ENCODE measurements at regions not wholly inside any gene's neighbourhood (a gene's known extent, or its start where the extent isn't known, plus 50 kb on each side); places are given as distances from the start of the nearest gene placed in this dataset.
"Not testable (repeated sequence)": the region's sequence is repeated elsewhere in the genome, so short reads cannot be mapped to it uniquely, and the experiment has no call there.

- Histone ChIP-seq H3K4me1 (ENCODE audit: low read length) (no peaks in the 10 kb centered on the region), H3K4me3 (ENCODE audit: low read length) (no peak overlapping the region), H3K79me2 (ENCODE audit: low read length) (no peaks in the 10 kb centered on the region), H3K36me3 (replicated peaks; ENCODE audit: low read depth, low read length) (no peaks in the 10 kb centered on the region), H3K9me3 (ENCODE audit: insufficient read depth, low read length) (no peaks in the 10 kb centered on the region), H3K9ac (ENCODE audit: low read length) (no peak overlapping the region), H3K27ac (ENCODE audit: low read length) (no peak overlapping the region), H3K4me2 (ENCODE audit: low read length) (no peak overlapping the region), H3K27me3 (ENCODE audit: low read depth, low read length) (no peaks in the 10 kb centered on the region), H2AFZ (ENCODE audit: low read depth, low read length) (no peak overlapping the region), H4K20me1 (ENCODE audit: insufficient read depth, low read length) (no peaks in the 10 kb centered on the region)
- no peak for TF ChIP-seq CTCF (IDR thresholded peaks at IDR 0.05; ENCODE audit: low read depth, low read length)
- no peak for TF ChIP-seq EZH2phosphoT487 (IDR thresholded peaks at IDR 0.05; ENCODE audit: low read depth)
These were observed 827.0 kb upstream of the DDX18 start for GRCh38 chr2:116987447-116987846.

GRCh38 chr2:116988303-116988702 lies 826.2 kb upstream of the DDX18 start:
- no peaks in the 10 kb centered on the region for H3K36me3 ChIP-seq (replicated peaks; ENCODE audit: low read depth, low read length)
- H4K20me1 ChIP-seq (ENCODE audit: insufficient read depth, low read length): no peaks in the 10 kb centered on the region
- no peak overlapping the region for H3K4me2 ChIP-seq (ENCODE audit: low read length)
- H3K4me3 ChIP-seq (ENCODE audit: low read length): no peak overlapping the region
- H3K9me3 ChIP-seq (ENCODE audit: insufficient read depth, low read length): no peaks in the 10 kb centered on the region
- H3K27me3 ChIP-seq (ENCODE audit: low read depth, low read length): no peaks in the 10 kb centered on the region
- H3K79me2 ChIP-seq (ENCODE audit: low read length): no peaks in the 10 kb centered on the region
- TF ChIP-seq CTCF (IDR thresholded peaks at IDR 0.05; ENCODE audit: low read depth, low read length) (no peak), EZH2phosphoT487 (IDR thresholded peaks at IDR 0.05; ENCODE audit: low read depth) (no peak)
- H3K9ac ChIP-seq (ENCODE audit: low read length): no peak overlapping the region
- H3K4me1 ChIP-seq (ENCODE audit: low read length): no peaks in the 10 kb centered on the region
- H2AFZ ChIP-seq (ENCODE audit: low read depth, low read length): no peak overlapping the region
- H3K27ac ChIP-seq (ENCODE audit: low read length): no peak overlapping the region

- H3K79me2 ChIP-seq (ENCODE audit: low read length): no peaks in the 10 kb centered on the region
- H3K27me3 ChIP-seq (ENCODE audit: low read depth, low read length): no peaks in the 10 kb centered on the region
- no peaks in the 10 kb centered on the region for H3K36me3 ChIP-seq (replicated peaks; ENCODE audit: low read depth, low read length)
- H3K4me2 ChIP-seq (ENCODE audit: low read length): no peak overlapping the region
- no peak overlapping the region for H3K27ac ChIP-seq (ENCODE audit: low read length)
- no peak overlapping the region for H3K4me3 ChIP-seq (ENCODE audit: low read length)
- no peaks in the 10 kb centered on the region for H4K20me1 ChIP-seq (ENCODE audit: insufficient read depth, low read length)
- H3K9me3 ChIP-seq (ENCODE audit: insufficient read depth, low read length): no peaks in the 10 kb centered on the region
- H2AFZ ChIP-seq (ENCODE audit: low read depth, low read length): no peak overlapping the region
- no peaks in the 10 kb centered on the region for H3K4me1 ChIP-seq (ENCODE audit: low read length)
- TF ChIP-seq CTCF (IDR thresholded peaks at IDR 0.05; ENCODE audit: low read depth, low read length) (no peak), EZH2phosphoT487 (IDR thresholded peaks at IDR 0.05; ENCODE audit: low read depth) (no peak)
- no peak overlapping the region for H3K9ac ChIP-seq (ENCODE audit: low read length)
These were observed 795.1 kb upstream of the DDX18 start for GRCh38 chr2:117019357-117019756.

GRCh38 chr2:117027646-117028045 lies 786.8 kb upstream of the DDX18 start:
- H3K36me3 ChIP-seq (replicated peaks; ENCODE audit: low read depth, low read length): no peaks in the 10 kb centered on the region
- H4K20me1 ChIP-seq (ENCODE audit: insufficient read depth, low read length): no peaks in the 10 kb centered on the region
- H3K27me3 ChIP-seq (ENCODE audit: low read depth, low read length): no peaks in the 10 kb centered on the region
- no peaks in the 10 kb centered on the region for H3K79me2 ChIP-seq (ENCODE audit: low read length)
- H3K27ac ChIP-seq (ENCODE audit: low read length): no peak overlapping the region
- no peak overlapping the region for H2AFZ ChIP-seq (ENCODE audit: low read depth, low read length)
- no peak overlapping the region for H3K4me2 ChIP-seq (ENCODE audit: low read length)
- H3K4me3 ChIP-seq (ENCODE audit: low read length): no peak overlapping the region
- H3K4me1 ChIP-seq (ENCODE audit: low read length): no peaks in the 10 kb centered on the region
- no peak overlapping the region for H3K9ac ChIP-seq (ENCODE audit: low read length)
- no peak for TF ChIP-seq EZH2phosphoT487 (IDR thresholded peaks at IDR 0.05; ENCODE audit: low read depth)
- TF ChIP-seq CTCF (IDR thresholded peaks at IDR 0.05; ENCODE audit: low read depth, low read length): no peak
- H3K9me3 ChIP-seq (ENCODE audit: insufficient read depth, low read length): no peaks in the 10 kb centered on the region

- not testable (repeated sequence) for H3K9ac ChIP-seq (ENCODE audit: low read length); H3K4me3 ChIP-seq (ENCODE audit: low read length); H3K79me2 ChIP-seq (ENCODE audit: low read length); H3K9me3 ChIP-seq (ENCODE audit: insufficient read depth, low read length); H3K4me2 ChIP-seq (ENCODE audit: low read length); H4K20me1 ChIP-seq (ENCODE audit: insufficient read depth, low read length); H3K27me3 ChIP-seq (ENCODE audit: low read depth, low read length); H3K36me3 ChIP-seq (replicated peaks; ENCODE audit: low read depth, low read length); H2AFZ ChIP-seq (ENCODE audit: low read depth, low read length); H3K27ac ChIP-seq (ENCODE audit: low read length); H3K4me1 ChIP-seq (ENCODE audit: low read length)
These were observed 785.8 kb upstream of the DDX18 start for GRCh38 chr2:117028708-117029107.

All from OCI-LY3 (cell line).